OCI-LY3 (cell line): ENCODE measurements at regions not wholly inside any gene's neighbourhood (a gene's known extent, or its start where the extent isn't known, plus 50 kb on each side); places are given as distances from the start of the nearest gene placed in this dataset.
"Not testable (repeated sequence)": the region's sequence is repeated elsewhere in the genome, so short reads cannot be mapped to it uniquely, and the experiment has no call there.

Source experiments
- H2AFZ ChIP-seq: fragments of 200-600, 300-600 bp; shearing (Covaris generic); 2 replicates; pipeline ENCODE4 v1.6.0; 2014; ENCODE audit warnings: antibody characterized with exemption, low read depth, low read length
- H3K27ac ChIP-seq: fragments of 200-600, 300-600 bp; sonication (generic); 2 replicates; pipeline ENCODE4 v1.5.1; 2014; ENCODE audit warnings: mild to moderate bottlenecking, low read length, moderate library complexity, mixed read lengths
- H3K27me3 ChIP-seq: fragments of 200-600, 300-600 bp; sonication (generic); 2 replicates; pipeline ENCODE4 v1.6.1; 2014; ENCODE audit warnings: low read depth, low read length, mixed read lengths
- H3K36me3 ChIP-seq: fragments of 200-600, 300-600 bp; sonication (generic); replicated peaks from 2 replicates; pipeline ENCODE3; 2014; ENCODE audit warnings: low read depth, low read length, mixed read lengths
- H3K4me1 ChIP-seq: fragments of 300-600, 200-600 bp; sonication (generic); 2 replicates; pipeline ENCODE4 v1.6.1; 2014; ENCODE audit warnings: low read length, mixed read lengths
- H3K4me2 ChIP-seq: fragments of 200-600, 300-600 bp; sonication (generic); 2 replicates; pipeline ENCODE4 v1.6.1; 2014; ENCODE audit warnings: low read length, mixed read lengths
- H3K4me3 ChIP-seq: fragments of 300-600, 200-600 bp; sonication (generic); 2 replicates; pipeline ENCODE4 v1.5.1; 2014; ENCODE audit warnings: antibody characterized with exemption, mild to moderate bottlenecking, low read length, moderate library complexity
- H3K79me2 ChIP-seq: fragments of 300-600, 200-600 bp; shearing (Covaris generic); 2 replicates; pipeline ENCODE4 v1.6.1; 2014; ENCODE audit warnings: mild to moderate bottlenecking, low read length, mixed read lengths
- H3K9ac ChIP-seq: fragments of 300-600, 200-600 bp; shearing (Covaris generic); 2 replicates; pipeline ENCODE4 v1.6.0; 2014; ENCODE audit warnings: mild to moderate bottlenecking, low read length, moderate library complexity
- H3K9me3 ChIP-seq: fragments of 200-600, 300-600 bp; shearing (Covaris generic); 2 replicates; pipeline ENCODE4 v1.6.1; 2014; ENCODE audit warnings: low read length, mixed read lengths; ENCODE audit not compliant: insufficient read depth
- H4K20me1 ChIP-seq: fragments of 200-600, 300-600 bp; sonication (generic); 2 replicates; pipeline ENCODE4 v1.6.1; 2016; ENCODE audit warnings: low read length, mixed read lengths; ENCODE audit not compliant: insufficient read depth
- CTCF ChIP-seq: fragments of 200-600, 300-600 bp; sonication (generic); IDR thresholded peaks from 2 replicates; pipeline ENCODE4 v1.5.1; 2014; ENCODE audit warnings: antibody characterized with exemption, low read length, low read depth
- EZH2phosphoT487 ChIP-seq: fragments of 200-600 bp; shearing (Covaris generic); IDR thresholded peaks from 2 replicates; pipeline ENCODE4 v1.6.1; 2018; ENCODE audit warnings: antibody characterized with exemption, mixed run types, low read depth

- Histone ChIP-seq H3K4me3 (no peak overlapping the region), H4K20me1 (no peaks in the 10 kb centered on the region), H3K9me3 (no peaks in the 10 kb centered on the region), H3K27me3 (no peaks in the 10 kb centered on the region), H3K9ac (no peak overlapping the region), H3K4me2 (no peak overlapping the region), H3K79me2 (no peaks in the 10 kb centered on the region), H3K27ac (no peak overlapping the region), H2AFZ (no peak overlapping the region), H3K36me3 (no peaks in the 10 kb centered on the region), H3K4me1 (no peaks in the 10 kb centered on the region)
- no peak for TF ChIP-seq EZH2phosphoT487
- no peak for TF ChIP-seq CTCF
These were observed 311.2 kb upstream of the MCTP2 start for GRCh38 chr15:93920204-93920603.

- not testable (repeated sequence) for H3K9me3 ChIP-seq, H2AFZ ChIP-seq, H3K79me2 ChIP-seq, H3K4me3 ChIP-seq, H3K4me1 ChIP-seq, H3K36me3 ChIP-seq, H3K27ac ChIP-seq, H3K4me2 ChIP-seq, H3K27me3 ChIP-seq, H4K20me1 ChIP-seq, H3K9ac ChIP-seq
These were observed 312.6 kb upstream of the MCTP2 start for GRCh38 chr15:93918801-93919200.

GRCh38 chr15:93917181-93917580, 314.2 kb upstream of the MCTP2 start:
- H3K79me2 ChIP-seq: no peaks in the 10 kb centered on the region
- H3K4me1 ChIP-seq: no peaks in the 10 kb centered on the region
- H3K27me3 ChIP-seq: no peaks in the 10 kb centered on the region
- no peak overlapping the region for H3K9ac ChIP-seq
- no peaks in the 10 kb centered on the region for H3K9me3 ChIP-seq
- TF ChIP-seq EZH2phosphoT487 (no peak), CTCF (no peak)
- H4K20me1 ChIP-seq: no peaks in the 10 kb centered on the region
- no peak overlapping the region for H3K4me3 ChIP-seq
- no peaks in the 10 kb centered on the region for H3K36me3 ChIP-seq
- H3K27ac ChIP-seq: no peak overlapping the region
- no peak overlapping the region for H2AFZ ChIP-seq
- H3K4me2 ChIP-seq: no peak overlapping the region

GRCh38 chr15:93913871-93914270, 317.5 kb upstream of the MCTP2 start:
- Histone ChIP-seq H3K27me3 (no peaks in the 10 kb centered on the region), H3K4me2 (no peak overlapping the region), H2AFZ (no peak overlapping the region), H3K4me3 (no peak overlapping the region), H3K36me3 (no peaks in the 10 kb centered on the region), H3K79me2 (no peaks in the 10 kb centered on the region), H3K9me3 (no peaks in the 10 kb centered on the region), H3K4me1 (no peaks in the 10 kb centered on the region), H3K9ac (no peak overlapping the region), H4K20me1 (no peaks in the 10 kb centered on the region), H3K27ac (no peak overlapping the region)
- TF ChIP-seq EZH2phosphoT487: no peak
- no peak for TF ChIP-seq CTCF

GRCh38 chr15:93913310-93913709, 318.1 kb upstream of the MCTP2 start:
- no peaks in the 10 kb centered on the region for H3K36me3 ChIP-seq
- no peak overlapping the region for H3K4me3 ChIP-seq
- H3K9me3 ChIP-seq: no peaks in the 10 kb centered on the region
- H4K20me1 ChIP-seq: no peaks in the 10 kb centered on the region
- H3K9ac ChIP-seq: no peak overlapping the region
- H3K27ac ChIP-seq: no peak overlapping the region
- TF ChIP-seq EZH2phosphoT487 (no peak), CTCF (no peak)
- H3K4me1 ChIP-seq: no peaks in the 10 kb centered on the region
- H3K4me2 ChIP-seq: no peak overlapping the region
- no peaks in the 10 kb centered on the region for H3K79me2 ChIP-seq
- H2AFZ ChIP-seq: no peak overlapping the region
- H3K27me3 ChIP-seq: no peaks in the 10 kb centered on the region
